WTC11 (cell line): ENCODE measurements at regions not wholly inside any gene's neighbourhood (a gene's known extent, or its start where the extent isn't known, plus 50 kb on each side); places are given as distances from the start of the nearest gene placed in this dataset.

ENCODE experiments used
- ATAC-seq: fragments of 200-7000 bp; cut with Tn5 transposase; 2 replicates; pipeline ENCODE4 v1.10.0; 2021; ENCODE audit warnings: mild to moderate bottlenecking, moderate library complexity
- CTCF ChIA-PET: fragments of 300-600 bp; sonication (Branson Sonifier 250); formaldehyde crosslinking; loops from one replicate; lab custom pipeline; 2021; ENCODE audit warnings: antibody characterized with exemption; lab: Charles Lee
- POLR2A ChIA-PET: fragments of 350-600 bp; sonication (Branson Sonifier 250); formaldehyde crosslinking; loops from one replicate; lab custom pipeline; 2021; ENCODE audit warnings: antibody characterized with exemption; lab: Charles Lee
- DNase-seq: peaks from one replicate; pipeline ENCODE4 v3.0.0; 2021; ENCODE audit warnings: low spot score
- H3K27ac Mint-ChIP-seq: 2 replicates; pipeline ENCODE4 v1.8.0; 2021; ENCODE audit warnings: mixed read lengths
- H3K27me3 Mint-ChIP-seq: 2 replicates; pipeline ENCODE4 v1.8.0; 2021; ENCODE audit warnings: low read depth, mild to moderate bottlenecking, moderate library complexity, mixed read lengths
- H3K36me3 Mint-ChIP-seq: 2 replicates; pipeline ENCODE4 v1.8.0; 2021; ENCODE audit warnings: mixed read lengths
- H3K4me1 Mint-ChIP-seq: 2 replicates; pipeline ENCODE4 v1.8.0; 2022; ENCODE audit warnings: mixed read lengths
- H3K4me3 Mint-ChIP-seq: 2 replicates; pipeline ENCODE4 v1.8.0; 2021; ENCODE audit warnings: mild to moderate bottlenecking, moderate library complexity, mixed read lengths
- H3K9me3 Mint-ChIP-seq: 2 replicates; pipeline ENCODE4 v1.8.0; 2021; ENCODE audit warnings: mixed read lengths
- CREM ChIP-seq: sonication (generic); formaldehyde crosslinking; IDR thresholded peaks from 2 replicates; pipeline ENCODE4 v1.8.1; 2022; ENCODE audit warnings: mild to moderate bottlenecking, missing genetic modification reagents, moderate library complexity
- ESRRA ChIP-seq: sonication (generic); formaldehyde crosslinking; IDR thresholded peaks from 2 replicates; pipeline ENCODE4 v1.8.1; 2022; ENCODE audit warnings: mild to moderate bottlenecking, missing genetic modification reagents, borderline replicate concordance
- FOXJ3 ChIP-seq: sonication (generic); formaldehyde crosslinking; IDR thresholded peaks from 2 replicates; pipeline ENCODE4 v1.9.0; 2021; ENCODE audit warnings: missing genetic modification reagents, mild to moderate bottlenecking, borderline replicate concordance
- FOXP1 ChIP-seq: sonication (generic); formaldehyde crosslinking; IDR thresholded peaks from 2 replicates; pipeline ENCODE4 v1.8.0; 2022; ENCODE audit warnings: missing genetic modification reagents, mild to moderate bottlenecking, moderate library complexity, borderline replicate concordance
- MXD4 ChIP-seq: fragments of 250-450 bp; sonication (Bioruptor Pico); IDR thresholded peaks from 2 replicates; pipeline ENCODE4 v1.8.0; 2021; ENCODE audit warnings: mild to moderate bottlenecking, moderate library complexity, borderline replicate concordance
- MYBL2 ChIP-seq: sonication (generic); formaldehyde crosslinking; IDR thresholded peaks from 2 replicates; pipeline ENCODE4 v1.8.1; 2023; ENCODE audit warnings: mild to moderate bottlenecking, moderate library complexity, missing genetic modification reagents
- NFATC4 ChIP-seq: fragments of 250-450 bp; sonication (Bioruptor Pico); IDR thresholded peaks from 2 replicates; pipeline ENCODE4 v1.9.0; 2021; ENCODE audit warnings: mild to moderate bottlenecking
- NR3C1 ChIP-seq: sonication (generic); formaldehyde crosslinking; conservative IDR thresholded peaks from 2 replicates; pipeline ENCODE4 v1.8.1; 2023; ENCODE audit warnings: low read depth, mild to moderate bottlenecking, missing genetic modification reagents
- RELA ChIP-seq: sonication (generic); formaldehyde crosslinking; IDR thresholded peaks from 2 replicates; pipeline ENCODE4 v1.8.1; 2022; ENCODE audit warnings: missing genetic modification reagents, mild to moderate bottlenecking, borderline replicate concordance
- RORB ChIP-seq: fragments of 250-450 bp; sonication (Bioruptor Pico); IDR thresholded peaks from 2 replicates; pipeline ENCODE4 v1.9.0; 2021; ENCODE audit warnings: mild to moderate bottlenecking
- ZNF121 ChIP-seq: sonication (generic); formaldehyde crosslinking; IDR thresholded peaks from 2 replicates; pipeline ENCODE4 v1.8.0; 2023; ENCODE audit warnings: missing genetic modification reagents
- TF ChIP-seq, protein P1 (sequence below): sonication (generic); formaldehyde crosslinking; IDR thresholded peaks from 2 replicates; pipeline ENCODE4 v1.8.0; 2023; ENCODE audit warnings: missing genetic modification reagents, mild to moderate bottlenecking, borderline replicate concordance
- TF ChIP-seq, protein P2 (sequence below): fragments of 250-450 bp; sonication (Bioruptor Pico); IDR thresholded peaks from 2 replicates; pipeline ENCODE4 v1.9.0; 2021; ENCODE audit warnings: moderate library complexity, mild to moderate bottlenecking, inconsistent platforms, borderline replicate concordance
- TF ChIP-seq, protein P3 (sequence below): sonication (generic); formaldehyde crosslinking; IDR thresholded peaks from 2 replicates; pipeline ENCODE4 v1.8.1; 2023; ENCODE audit warnings: mild to moderate bottlenecking, missing genetic modification reagents, borderline replicate concordance
- TF ChIP-seq, protein P4 (sequence below): fragments of 250-450 bp; sonication (Bioruptor Pico); IDR thresholded peaks from 2 replicates; pipeline ENCODE4 v1.9.0; 2021; ENCODE audit warnings: mild to moderate bottlenecking, borderline replicate concordance
- TF ChIP-seq, protein P5 (sequence below): sonication (generic); formaldehyde crosslinking; IDR thresholded peaks from 2 replicates; pipeline ENCODE4 v1.8.1; 2023; ENCODE audit warnings: mild to moderate bottlenecking, missing genetic modification reagents, moderate library complexity
- TF ChIP-seq, protein P6 (sequence below): fragments of 250-450 bp; sonication (Bioruptor Pico); IDR thresholded peaks from 2 replicates; pipeline ENCODE4 v1.9.0; 2021; ENCODE audit warnings: mild to moderate bottlenecking
- TF ChIP-seq, protein P7 (sequence below): sonication (generic); formaldehyde crosslinking; IDR thresholded peaks from 2 replicates; pipeline ENCODE4 v1.8.0; 2023; ENCODE audit warnings: mild to moderate bottlenecking, missing genetic modification reagents

DNA sequence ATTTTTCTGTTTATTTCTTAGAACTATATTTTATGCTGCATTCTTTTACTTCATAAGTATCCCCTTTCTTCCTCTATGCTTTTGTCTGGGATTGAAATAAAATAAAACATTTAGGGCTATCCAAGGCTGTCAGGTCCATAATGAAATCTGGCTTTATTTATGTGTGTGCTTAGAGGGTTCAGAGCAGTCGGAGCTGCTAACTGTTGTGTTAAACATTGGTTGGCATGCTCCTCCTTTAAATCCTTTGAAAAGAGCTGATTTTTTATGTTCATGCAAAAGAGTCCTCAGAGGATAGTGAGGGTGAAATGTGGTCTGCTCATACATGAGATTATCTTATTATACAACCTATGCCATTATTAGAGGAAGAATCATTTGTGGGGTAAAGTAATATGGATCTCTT lies 322.3 kb upstream of the E2F7 start:
- no peak overlapping the region for H3K4me3 Mint-ChIP-seq
- H3K9me3 Mint-ChIP-seq, result no peaks in the 10 kb centered on the region
- ChIA-PET CTCF (no interaction called here), POLR2A (no interaction called here)
- ATAC-seq (no peak), DNase-seq (no peak)
- no peaks in the 10 kb centered on the region for H3K27me3 Mint-ChIP-seq
- TF ChIP-seq MXD4, result no peak
- TF ChIP-seq, protein P1, sequence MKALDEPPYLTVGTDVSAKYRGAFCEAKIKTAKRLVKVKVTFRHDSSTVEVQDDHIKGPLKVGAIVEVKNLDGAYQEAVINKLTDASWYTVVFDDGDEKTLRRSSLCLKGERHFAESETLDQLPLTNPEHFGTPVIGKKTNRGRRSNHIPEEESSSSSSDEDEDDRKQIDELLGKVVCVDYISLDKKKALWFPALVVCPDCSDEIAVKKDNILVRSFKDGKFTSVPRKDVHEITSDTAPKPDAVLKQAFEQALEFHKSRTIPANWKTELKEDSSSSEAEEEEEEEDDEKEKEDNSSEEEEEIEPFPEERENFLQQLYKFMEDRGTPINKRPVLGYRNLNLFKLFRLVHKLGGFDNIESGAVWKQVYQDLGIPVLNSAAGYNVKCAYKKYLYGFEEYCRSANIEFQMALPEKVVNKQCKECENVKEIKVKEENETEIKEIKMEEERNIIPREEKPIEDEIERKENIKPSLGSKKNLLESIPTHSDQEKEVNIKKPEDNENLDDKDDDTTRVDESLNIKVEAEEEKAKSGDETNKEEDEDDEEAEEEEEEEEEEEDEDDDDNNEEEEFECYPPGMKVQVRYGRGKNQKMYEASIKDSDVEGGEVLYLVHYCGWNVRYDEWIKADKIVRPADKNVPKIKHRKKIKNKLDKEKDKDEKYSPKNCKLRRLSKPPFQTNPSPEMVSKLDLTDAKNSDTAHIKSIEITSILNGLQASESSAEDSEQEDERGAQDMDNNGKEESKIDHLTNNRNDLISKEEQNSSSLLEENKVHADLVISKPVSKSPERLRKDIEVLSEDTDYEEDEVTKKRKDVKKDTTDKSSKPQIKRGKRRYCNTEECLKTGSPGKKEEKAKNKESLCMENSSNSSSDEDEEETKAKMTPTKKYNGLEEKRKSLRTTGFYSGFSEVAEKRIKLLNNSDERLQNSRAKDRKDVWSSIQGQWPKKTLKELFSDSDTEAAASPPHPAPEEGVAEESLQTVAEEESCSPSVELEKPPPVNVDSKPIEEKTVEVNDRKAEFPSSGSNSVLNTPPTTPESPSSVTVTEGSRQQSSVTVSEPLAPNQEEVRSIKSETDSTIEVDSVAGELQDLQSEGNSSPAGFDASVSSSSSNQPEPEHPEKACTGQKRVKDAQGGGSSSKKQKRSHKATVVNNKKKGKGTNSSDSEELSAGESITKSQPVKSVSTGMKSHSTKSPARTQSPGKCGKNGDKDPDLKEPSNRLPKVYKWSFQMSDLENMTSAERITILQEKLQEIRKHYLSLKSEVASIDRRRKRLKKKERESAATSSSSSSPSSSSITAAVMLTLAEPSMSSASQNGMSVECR (CRISPR knock-in tag), result no peak
- no peak for TF ChIP-seq ZNF121 (CRISPR knock-in tag)
- no peak for TF ChIP-seq NFATC4
- TF ChIP-seq ESRRA (CRISPR knock-in tag), result no peak
- no peak for TF ChIP-seq MYBL2
- TF ChIP-seq, protein P2, sequence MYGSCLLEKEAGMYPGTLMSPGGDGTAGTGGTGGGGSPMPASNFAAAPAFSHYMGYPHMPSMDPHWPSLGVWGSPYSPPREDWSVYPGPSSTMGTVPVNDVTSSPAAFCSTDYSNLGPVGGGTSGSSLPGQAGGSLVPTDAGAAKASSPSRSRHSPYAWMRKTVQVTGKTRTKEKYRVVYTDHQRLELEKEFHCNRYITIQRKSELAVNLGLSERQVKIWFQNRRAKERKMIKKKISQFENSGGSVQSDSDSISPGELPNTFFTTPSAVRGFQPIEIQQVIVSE (CRISPR knock-in tag), result no peak
- H3K4me1 Mint-ChIP-seq, result peaks cover 14% of the 10 kb centered on the region
- H3K27ac Mint-ChIP-seq, result no peak overlapping the region
- H3K36me3 Mint-ChIP-seq, result no peaks in the 10 kb centered on the region

DNA sequence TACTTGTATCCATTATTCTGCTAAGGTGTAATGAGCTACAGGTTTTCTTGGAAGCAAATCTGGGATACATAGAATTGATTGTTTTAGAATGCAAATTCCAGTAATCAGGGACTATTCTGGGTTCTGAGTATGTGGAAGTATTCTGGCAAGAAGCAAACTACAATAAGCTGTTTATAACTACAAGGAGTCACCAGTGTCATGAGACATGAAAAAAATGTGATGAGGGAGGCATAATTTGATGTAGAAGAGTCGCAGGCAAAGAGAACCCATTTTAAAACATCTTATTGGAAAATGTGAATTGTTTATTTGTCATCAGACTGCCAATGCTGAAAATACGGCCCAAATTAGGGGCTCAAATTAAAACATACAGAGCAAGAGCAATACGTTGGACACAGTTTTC lies 321.8 kb upstream of the E2F7 start:
- H3K36me3 Mint-ChIP-seq, result no peaks in the 10 kb centered on the region
- no peak overlapping the region for H3K4me3 Mint-ChIP-seq
- CTCF ChIA-PET, result no interaction called here
- no peak for DNase-seq
- peaks cover 16% of the 10 kb centered on the region for H3K4me1 Mint-ChIP-seq
- no peak for ATAC-seq
- no peaks in the 10 kb centered on the region for H3K27me3 Mint-ChIP-seq
- POLR2A ChIA-PET, result no interaction called here
- H3K9me3 Mint-ChIP-seq, result no peaks in the 10 kb centered on the region
- no peak overlapping the region for H3K27ac Mint-ChIP-seq
- TF ChIP-seq, protein P3, sequence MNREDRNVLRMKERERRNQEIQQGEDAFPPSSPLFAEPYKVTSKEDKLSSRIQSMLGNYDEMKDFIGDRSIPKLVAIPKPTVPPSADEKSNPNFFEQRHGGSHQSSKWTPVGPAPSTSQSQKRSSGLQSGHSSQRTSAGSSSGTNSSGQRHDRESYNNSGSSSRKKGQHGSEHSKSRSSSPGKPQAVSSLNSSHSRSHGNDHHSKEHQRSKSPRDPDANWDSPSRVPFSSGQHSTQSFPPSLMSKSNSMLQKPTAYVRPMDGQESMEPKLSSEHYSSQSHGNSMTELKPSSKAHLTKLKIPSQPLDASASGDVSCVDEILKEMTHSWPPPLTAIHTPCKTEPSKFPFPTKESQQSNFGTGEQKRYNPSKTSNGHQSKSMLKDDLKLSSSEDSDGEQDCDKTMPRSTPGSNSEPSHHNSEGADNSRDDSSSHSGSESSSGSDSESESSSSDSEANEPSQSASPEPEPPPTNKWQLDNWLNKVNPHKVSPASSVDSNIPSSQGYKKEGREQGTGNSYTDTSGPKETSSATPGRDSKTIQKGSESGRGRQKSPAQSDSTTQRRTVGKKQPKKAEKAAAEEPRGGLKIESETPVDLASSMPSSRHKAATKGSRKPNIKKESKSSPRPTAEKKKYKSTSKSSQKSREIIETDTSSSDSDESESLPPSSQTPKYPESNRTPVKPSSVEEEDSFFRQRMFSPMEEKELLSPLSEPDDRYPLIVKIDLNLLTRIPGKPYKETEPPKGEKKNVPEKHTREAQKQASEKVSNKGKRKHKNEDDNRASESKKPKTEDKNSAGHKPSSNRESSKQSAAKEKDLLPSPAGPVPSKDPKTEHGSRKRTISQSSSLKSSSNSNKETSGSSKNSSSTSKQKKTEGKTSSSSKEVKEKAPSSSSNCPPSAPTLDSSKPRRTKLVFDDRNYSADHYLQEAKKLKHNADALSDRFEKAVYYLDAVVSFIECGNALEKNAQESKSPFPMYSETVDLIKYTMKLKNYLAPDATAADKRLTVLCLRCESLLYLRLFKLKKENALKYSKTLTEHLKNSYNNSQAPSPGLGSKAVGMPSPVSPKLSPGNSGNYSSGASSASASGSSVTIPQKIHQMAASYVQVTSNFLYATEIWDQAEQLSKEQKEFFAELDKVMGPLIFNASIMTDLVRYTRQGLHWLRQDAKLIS (CRISPR knock-in tag), result no peak
- TF ChIP-seq, protein P4, sequence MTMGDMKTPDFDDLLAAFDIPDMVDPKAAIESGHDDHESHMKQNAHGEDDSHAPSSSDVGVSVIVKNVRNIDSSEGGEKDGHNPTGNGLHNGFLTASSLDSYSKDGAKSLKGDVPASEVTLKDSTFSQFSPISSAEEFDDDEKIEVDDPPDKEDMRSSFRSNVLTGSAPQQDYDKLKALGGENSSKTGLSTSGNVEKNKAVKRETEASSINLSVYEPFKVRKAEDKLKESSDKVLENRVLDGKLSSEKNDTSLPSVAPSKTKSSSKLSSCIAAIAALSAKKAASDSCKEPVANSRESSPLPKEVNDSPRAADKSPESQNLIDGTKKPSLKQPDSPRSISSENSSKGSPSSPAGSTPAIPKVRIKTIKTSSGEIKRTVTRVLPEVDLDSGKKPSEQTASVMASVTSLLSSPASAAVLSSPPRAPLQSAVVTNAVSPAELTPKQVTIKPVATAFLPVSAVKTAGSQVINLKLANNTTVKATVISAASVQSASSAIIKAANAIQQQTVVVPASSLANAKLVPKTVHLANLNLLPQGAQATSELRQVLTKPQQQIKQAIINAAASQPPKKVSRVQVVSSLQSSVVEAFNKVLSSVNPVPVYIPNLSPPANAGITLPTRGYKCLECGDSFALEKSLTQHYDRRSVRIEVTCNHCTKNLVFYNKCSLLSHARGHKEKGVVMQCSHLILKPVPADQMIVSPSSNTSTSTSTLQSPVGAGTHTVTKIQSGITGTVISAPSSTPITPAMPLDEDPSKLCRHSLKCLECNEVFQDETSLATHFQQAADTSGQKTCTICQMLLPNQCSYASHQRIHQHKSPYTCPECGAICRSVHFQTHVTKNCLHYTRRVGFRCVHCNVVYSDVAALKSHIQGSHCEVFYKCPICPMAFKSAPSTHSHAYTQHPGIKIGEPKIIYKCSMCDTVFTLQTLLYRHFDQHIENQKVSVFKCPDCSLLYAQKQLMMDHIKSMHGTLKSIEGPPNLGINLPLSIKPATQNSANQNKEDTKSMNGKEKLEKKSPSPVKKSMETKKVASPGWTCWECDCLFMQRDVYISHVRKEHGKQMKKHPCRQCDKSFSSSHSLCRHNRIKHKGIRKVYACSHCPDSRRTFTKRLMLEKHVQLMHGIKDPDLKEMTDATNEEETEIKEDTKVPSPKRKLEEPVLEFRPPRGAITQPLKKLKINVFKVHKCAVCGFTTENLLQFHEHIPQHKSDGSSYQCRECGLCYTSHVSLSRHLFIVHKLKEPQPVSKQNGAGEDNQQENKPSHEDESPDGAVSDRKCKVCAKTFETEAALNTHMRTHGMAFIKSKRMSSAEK, result no peak
- TF ChIP-seq, protein P5, sequence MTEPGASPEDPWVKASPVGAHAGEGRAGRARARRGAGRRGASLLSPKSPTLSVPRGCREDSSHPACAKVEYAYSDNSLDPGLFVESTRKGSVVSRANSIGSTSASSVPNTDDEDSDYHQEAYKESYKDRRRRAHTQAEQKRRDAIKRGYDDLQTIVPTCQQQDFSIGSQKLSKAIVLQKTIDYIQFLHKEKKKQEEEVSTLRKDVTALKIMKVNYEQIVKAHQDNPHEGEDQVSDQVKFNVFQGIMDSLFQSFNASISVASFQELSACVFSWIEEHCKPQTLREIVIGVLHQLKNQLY (CRISPR knock-in tag), result no peak
- TF ChIP-seq ESRRA (CRISPR knock-in tag) (no peak), FOXJ3 (CRISPR knock-in tag) (no peak), FOXP1 (CRISPR knock-in tag) (no peak), NR3C1 (CRISPR knock-in tag) (no peak), CREM (no peak), RELA (CRISPR knock-in tag) (no peak), RORB (CRISPR knock-in tag) (no peak)
- TF ChIP-seq, protein P6, sequence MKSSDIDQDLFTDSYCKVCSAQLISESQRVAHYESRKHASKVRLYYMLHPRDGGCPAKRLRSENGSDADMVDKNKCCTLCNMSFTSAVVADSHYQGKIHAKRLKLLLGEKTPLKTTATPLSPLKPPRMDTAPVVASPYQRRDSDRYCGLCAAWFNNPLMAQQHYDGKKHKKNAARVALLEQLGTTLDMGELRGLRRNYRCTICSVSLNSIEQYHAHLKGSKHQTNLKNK, result no peak
- TF ChIP-seq, protein P7, sequence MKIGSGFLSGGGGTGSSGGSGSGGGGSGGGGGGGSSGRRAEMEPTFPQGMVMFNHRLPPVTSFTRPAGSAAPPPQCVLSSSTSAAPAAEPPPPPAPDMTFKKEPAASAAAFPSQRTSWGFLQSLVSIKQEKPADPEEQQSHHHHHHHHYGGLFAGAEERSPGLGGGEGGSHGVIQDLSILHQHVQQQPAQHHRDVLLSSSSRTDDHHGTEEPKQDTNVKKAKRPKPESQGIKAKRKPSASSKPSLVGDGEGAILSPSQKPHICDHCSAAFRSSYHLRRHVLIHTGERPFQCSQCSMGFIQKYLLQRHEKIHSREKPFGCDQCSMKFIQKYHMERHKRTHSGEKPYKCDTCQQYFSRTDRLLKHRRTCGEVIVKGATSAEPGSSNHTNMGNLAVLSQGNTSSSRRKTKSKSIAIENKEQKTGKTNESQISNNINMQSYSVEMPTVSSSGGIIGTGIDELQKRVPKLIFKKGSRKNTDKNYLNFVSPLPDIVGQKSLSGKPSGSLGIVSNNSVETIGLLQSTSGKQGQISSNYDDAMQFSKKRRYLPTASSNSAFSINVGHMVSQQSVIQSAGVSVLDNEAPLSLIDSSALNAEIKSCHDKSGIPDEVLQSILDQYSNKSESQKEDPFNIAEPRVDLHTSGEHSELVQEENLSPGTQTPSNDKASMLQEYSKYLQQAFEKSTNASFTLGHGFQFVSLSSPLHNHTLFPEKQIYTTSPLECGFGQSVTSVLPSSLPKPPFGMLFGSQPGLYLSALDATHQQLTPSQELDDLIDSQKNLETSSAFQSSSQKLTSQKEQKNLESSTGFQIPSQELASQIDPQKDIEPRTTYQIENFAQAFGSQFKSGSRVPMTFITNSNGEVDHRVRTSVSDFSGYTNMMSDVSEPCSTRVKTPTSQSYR, result no peak
